HG03159 (cell line): ENCODE measurements at regions not wholly inside any gene's neighbourhood (a gene's known extent, or its start where the extent isn't known, plus 50 kb on each side); places are given as distances from the start of the nearest gene placed in this dataset.

ENCODE experiments used
- ATAC-seq: cut with Tn5 transposase; IDR thresholded peaks from one replicate; pipeline ENCODE4 v1.9.1; 2021; ENCODE audit warnings: mild to moderate bottlenecking, moderate library complexity; ENCODE audit not compliant: unreplicated experiment

- ATAC-seq = no peak
Measured at GRCh38 chr2:217691920-217692666, 310.7 kb downstream of the TNS1 start.

GRCh38 chr2:217691516-217691915, 311.3 kb downstream of the TNS1 start:
- ATAC-seq = no peak

GRCh38 chr2:217689053-217689452, 313.7 kb downstream of the TNS1 start:
- ATAC-seq = no peak

- no peak for ATAC-seq
Measured at GRCh38 chr2:217688494-217688893, 314.3 kb downstream of the TNS1 start.

- ATAC-seq = no peak
Measured at GRCh38 chr2:217687771-217688170, 315.0 kb downstream of the TNS1 start.

- no peak for ATAC-seq
Measured at GRCh38 chr2:217685255-217685605, 317.6 kb downstream of the TNS1 start.

GRCh38 chr2:217684431-217685254, 318.2 kb downstream of the TNS1 start:
- ATAC-seq = no peak

- ATAC-seq = no peak
Measured at GRCh38 chr2:217683106-217683870, 319.5 kb downstream of the TNS1 start.

- no peak for ATAC-seq
Measured at GRCh38 chr2:217681791-217682190, 321.0 kb downstream of the TNS1 start.

- ATAC-seq = no peak
Measured at GRCh38 chr2:217680381-217680780, 322.4 kb downstream of the TNS1 start.

- ATAC-seq = no peak
Measured at GRCh38 chr2:217673627-217674026, 329.2 kb downstream of the TNS1 start.

- no peak for ATAC-seq
Measured at GRCh38 chr2:217672472-217672871, 330.3 kb downstream of the TNS1 start.

GRCh38 chr2:217671871-217672270, 330.9 kb downstream of the TNS1 start:
- no peak for ATAC-seq

GRCh38 chr2:217671075-217671474, 331.7 kb downstream of the TNS1 start:
- no peak for ATAC-seq

GRCh38 chr2:217669831-217670230, 333.0 kb downstream of the TNS1 start:
- ATAC-seq = no peak

GRCh38 chr2:217667512-217667911, 335.3 kb downstream of the TNS1 start:
- ATAC-seq = no peak

- ATAC-seq = no peak
Measured at GRCh38 chr2:217667035-217667434, 335.8 kb downstream of the TNS1 start.

GRCh38 chr2:217666338-217666737, 336.5 kb downstream of the TNS1 start:
- no peak for ATAC-seq

- no peak for ATAC-seq
Measured at GRCh38 chr2:217664761-217665160, 338.0 kb downstream of the TNS1 start.

GRCh38 chr2:217662984-217663602, 339.7 kb downstream of the TNS1 start:
- ATAC-seq = no peak

GRCh38 chr2:217661378-217661777, 341.4 kb downstream of the TNS1 start:
- ATAC-seq = no peak
